H9 (cell line): ENCODE measurements at regions not wholly inside any gene's neighbourhood (a gene's known extent, or its start where the extent isn't known, plus 50 kb on each side); places are given as distances from the start of the nearest gene placed in this dataset.

Experiments used
- DNase-seq: peaks from one replicate; pipeline ENCODE4 v3.0.0-alpha.2; 2017
- H2AFZ ChIP-seq: one replicate; pipeline ENCODE4 v1.6.1; 2013; ENCODE audit warnings: mild to moderate bottlenecking, low read length, control low read depth, moderate library complexity
- H2AK5ac ChIP-seq: 2 replicates; pipeline ENCODE4 v1.6.1; 2013; ENCODE audit warnings: low read length, control low read depth, mixed read lengths; ENCODE audit not compliant: insufficient read length
- H2BK120ac ChIP-seq: one replicate; pipeline ENCODE4 v1.6.1; 2013; ENCODE audit warnings: low read depth, mild to moderate bottlenecking, low read length, control low read depth, inconsistent platforms; ENCODE audit not compliant: poor library complexity, severe bottlenecking
- H2BK12ac ChIP-seq: 2 replicates; pipeline ENCODE4 v1.6.1; 2013; ENCODE audit warnings: low read length, control low read depth, mixed read lengths, low read depth; ENCODE audit not compliant: insufficient read length
- H2BK15ac ChIP-seq: 2 replicates; pipeline ENCODE4 v1.6.1; 2013; ENCODE audit warnings: low read depth, low read length, control low read depth
- H2BK20ac ChIP-seq: one replicate; pipeline ENCODE4 v1.6.1; 2013; ENCODE audit warnings: low read depth, mild to moderate bottlenecking, low read length, control low read depth, inconsistent platforms; ENCODE audit not compliant: poor library complexity, severe bottlenecking
- H2BK5ac ChIP-seq: 2 replicates; pipeline ENCODE4 v1.6.1; 2013; ENCODE audit warnings: low read length, control low read depth, mixed read lengths; ENCODE audit not compliant: insufficient read length
- H3K14ac ChIP-seq: 2 replicates; pipeline ENCODE4 v1.6.1; 2013; ENCODE audit warnings: low read length, control low read depth; ENCODE audit not compliant: insufficient read depth
- H3K18ac ChIP-seq: 2 replicates; pipeline ENCODE4 v1.6.1; 2013; ENCODE audit warnings: low read depth, mild to moderate bottlenecking, mixed read lengths, low read length, control low read depth; ENCODE audit not compliant: insufficient read length
- H3K23ac ChIP-seq: 2 replicates; pipeline ENCODE4 v1.6.1; 2013; ENCODE audit warnings: low read length, control low read depth, mixed read lengths, low read depth; ENCODE audit not compliant: insufficient read length
- H3K23me2 ChIP-seq: 2 replicates; pipeline ENCODE4 v1.6.1; 2013; ENCODE audit warnings: low read depth, mild to moderate bottlenecking, mixed read lengths, low read length, control low read depth; ENCODE audit not compliant: insufficient read length, poor library complexity, severe bottlenecking
- H3K27ac ChIP-seq: 2 replicates; pipeline ENCODE4 v1.5.1; 2013; ENCODE audit warnings: low read length, control low read depth, mixed read lengths, low read depth; ENCODE audit not compliant: insufficient read length
- H3K27me3 ChIP-seq: 2 replicates; pipeline ENCODE4 v1.6.1; 2013; ENCODE audit warnings: low read length, control low read depth, inconsistent platforms; ENCODE audit not compliant: insufficient read depth
- H3K4ac ChIP-seq: 2 replicates; pipeline ENCODE4 v1.6.1; 2013; ENCODE audit warnings: low read depth, mild to moderate bottlenecking, control low read depth, inconsistent platforms, low read length, moderate library complexity
- H3K4me1 ChIP-seq: 2 replicates; pipeline ENCODE4 v1.6.1; 2013; ENCODE audit warnings: low read length, control low read depth, inconsistent platforms; ENCODE audit not compliant: insufficient read depth
- H3K4me2 ChIP-seq: 2 replicates; pipeline ENCODE4 v1.6.1; 2013; ENCODE audit warnings: low read length, control low read depth, mixed read lengths; ENCODE audit not compliant: insufficient read length, insufficient read depth
- H3K56ac ChIP-seq: 2 replicates; pipeline ENCODE4 v1.6.1; 2013; ENCODE audit warnings: low read depth, mild to moderate bottlenecking, mixed read lengths, low read length, control low read depth; ENCODE audit not compliant: insufficient read length
- H3K79me1 ChIP-seq: 2 replicates; pipeline ENCODE4 v1.6.1; 2013; ENCODE audit warnings: low read depth, mild to moderate bottlenecking, moderate library complexity, low read length, control low read depth, inconsistent platforms; ENCODE audit not compliant: insufficient read depth, poor library complexity, severe bottlenecking
- H3K79me2 ChIP-seq: 2 replicates; pipeline ENCODE4 v1.6.1; 2013; ENCODE audit warnings: low read length, control low read depth, inconsistent platforms; ENCODE audit not compliant: insufficient read depth
- H3K9ac ChIP-seq: 2 replicates; pipeline ENCODE4 v1.6.1; 2013; ENCODE audit warnings: low read length, control low read depth, mixed read lengths; ENCODE audit not compliant: insufficient read length; ENCODE audit errors: extremely low read depth
- H3K9me3 ChIP-seq: one replicate; pipeline ENCODE4 v1.6.1; 2013; ENCODE audit warnings: low read depth, low read length, inconsistent platforms; ENCODE audit not compliant: control insufficient read depth
- H3T11ph ChIP-seq: one replicate; pipeline ENCODE4 v1.6.1; 2013; ENCODE audit warnings: mild to moderate bottlenecking, low read length, control low read depth, inconsistent platforms
- H4K20me1 ChIP-seq: one replicate; pipeline ENCODE4 v1.6.1; 2013; ENCODE audit not compliant: control insufficient read depth, insufficient read length, insufficient read depth
- H4K5ac ChIP-seq: 2 replicates; pipeline ENCODE4 v1.6.1; 2013; ENCODE audit warnings: low read depth, mild to moderate bottlenecking, mixed read lengths, low read length, control low read depth; ENCODE audit not compliant: insufficient read length
- H4K8ac ChIP-seq: replicated peaks from 2 replicates; pipeline ENCODE4 v1.6.1; 2013; ENCODE audit warnings: low read length, control low read depth, mixed read lengths, low read depth; ENCODE audit not compliant: insufficient read length
- H4K91ac ChIP-seq: 2 replicates; pipeline ENCODE4 v1.6.1; 2013; ENCODE audit warnings: low read depth, mild to moderate bottlenecking, moderate library complexity, mixed read lengths, low read length, control low read depth; ENCODE audit not compliant: insufficient read length
- H3K27ac Mint-ChIP-seq, 3 experiments: 2 replicates in 2 of 3; 3 replicates in 1 of 3; pipeline ENCODE4 v1.8.0; 2020 to 2021; ENCODE audit warnings: mixed read lengths in 3 of 3, mild to moderate bottlenecking in 1 of 3, moderate library complexity in 1 of 3
- H3K27me3 Mint-ChIP-seq: 2 replicates; pipeline ENCODE4 v1.8.0; 2021; ENCODE audit warnings: low read depth, mild to moderate bottlenecking, moderate library complexity, mixed read lengths
- H3K36me3 Mint-ChIP-seq, 3 experiments: 2 replicates in 2 of 3; 3 replicates in 1 of 3; pipeline ENCODE4 v1.8.0; 2020 to 2021; ENCODE audit warnings: low read depth in 3 of 3, mixed read lengths in 3 of 3; ENCODE audit not compliant: insufficient read depth in 1 of 3
- H3K4me1 Mint-ChIP-seq, 2 experiments: 2 replicates each; pipeline ENCODE4 v1.8.0; 2020; ENCODE audit warnings: mixed read lengths in 2 of 2
- H3K4me3 Mint-ChIP-seq, 2 experiments: 2 replicates in 1 of 2; 3 replicates in 1 of 2; pipeline ENCODE4 v1.8.0; 2020 to 2021; ENCODE audit warnings: mild to moderate bottlenecking in 2 of 2, mixed read lengths in 2 of 2, moderate library complexity in 1 of 2
- H3K9me3 Mint-ChIP-seq, 2 experiments: 2 replicates in 1 of 2; 3 replicates in 1 of 2; pipeline ENCODE4 v1.8.0; 2020; ENCODE audit warnings: mild to moderate bottlenecking in 2 of 2, mixed read lengths in 2 of 2, moderate library complexity in 1 of 2
- CTCF ChIP-seq: fragments of 200-600 bp; sonication (generic); conservative IDR thresholded peaks from 3 replicates; pipeline ENCODE4 v1.8.0; 2021; ENCODE audit warnings: antibody characterized with exemption, mild to moderate bottlenecking
- WGBS: extraction: QIAGEN DNeasy Blood & Tissue Kit; methylation state at CpG from one replicate; pipeline ENCODE4 v1.1.7; 2013; ENCODE audit warnings: missing lambda C conversion rate, low lambda C conversion rate, mixed read lengths; ENCODE audit not compliant: insufficient read length; ENCODE audit errors: extremely low coverage; 5-methylcytosine and 5-hydroxymethylcytosine counted together

GRCh38 chr3:64290864-64291263, 65.6 kb upstream of the PRICKLE2 start:
- Histone ChIP-seq H3K79me1 (no peaks in the 10 kb centered on the region), H3K4ac (no peak overlapping the region), H2BK12ac (no peak overlapping the region), H3K27ac (no peak overlapping the region), H2BK20ac (no peak overlapping the region), H3K9ac (no peak overlapping the region), H3K27me3 (no peaks in the 10 kb centered on the region), H3K4me1 (no peaks in the 10 kb centered on the region; the same call in 1 of the 2 replicates), H3T11ph (no peak overlapping the region), H4K5ac (no peak overlapping the region), H4K91ac (no peak overlapping the region), H2BK5ac (no peak overlapping the region), H3K56ac (no peak overlapping the region), H4K20me1 (no peaks in the 10 kb centered on the region), H3K23ac (no peak overlapping the region), H2BK15ac (no peak overlapping the region), H2BK120ac (no peak overlapping the region), H2AK5ac (no peak overlapping the region), H3K14ac (no peak overlapping the region), H3K79me2 (no peaks in the 10 kb centered on the region), H3K9me3 (no peaks in the 10 kb centered on the region), H2AFZ (no peak overlapping the region), H3K23me2 (no peaks in the 10 kb centered on the region), H3K4me2 (no peak overlapping the region), H4K8ac (no peak overlapping the region), H3K18ac (no peak overlapping the region)
- no CpG with 5 or more reads among the region's 5 CpGs for WGBS
- Mint-ChIP-seq H3K27me3 (no peaks in the 10 kb centered on the region), H3K36me3 (no peaks in the 10 kb centered on the region), H3K27ac (no peak overlapping the region; a peak in 1 of 7 replicates), H3K9me3 (no peaks in the 10 kb centered on the region), H3K4me3 (no peak overlapping the region), H3K4me1 (peaks cover 0 to 2% of the 10 kb centered on the region in 2 experiments; a peak in 1 of 4 replicates)
- TF ChIP-seq CTCF, result no peak
- DNase-seq, result no peak
